ENCODE measurements at regions not wholly inside any gene's neighbourhood (a gene's known extent, or its start where the extent isn't known, plus 50 kb on each side); places are given as distances from the start of the nearest gene placed in this dataset.

- no peak for TF ChIP-seq ZNF132 (tag by site-specific recombination; IDR thresholded peaks at IDR 0.05; ENCODE audit: borderline replicate concordance)
Measured at GRCh38 chr2:65628156-65628555, 195.8 kb upstream of the SPRED2 start (continued).

GRCh38 chr2:65626831-65627230 is 194.4 kb upstream of the SPRED2 start:
- Histone ChIP-seq H3K4me3 (ENCODE audit: low read depth, low read length) (no peak overlapping the region), H3K9me3 (ENCODE audit: control insufficient read depth, insufficient read depth, low read depth, low read length) (no peaks in the 10 kb centered on the region), H3K36me3 (ENCODE audit: control insufficient read depth in 2 of 2, insufficient read depth in 1 of 2, low read length in 2 of 2) (no peaks in the 10 kb centered on the region), H3K27ac (ENCODE audit: extremely low read depth, low read depth, low read length) (no peak overlapping the region), H3K4me1 (ENCODE audit: control insufficient read depth, insufficient read depth, low read length) (no peaks in the 10 kb centered on the region)
- ChIA-PET POLR2A (no interaction called here), CTCF (interaction anchor here (0.6 to 1.4 kb wide), 2 partner anchors 13 to 1123 kb away, joined by 4 to 6 read pairs; no protein-coding TSS in a partner anchor)
- TF ChIP-seq REST (tag by site-specific recombination; IDR thresholded peaks at IDR 0.05) (no peak), ZNF391 (tag by site-specific recombination; IDR thresholded peaks at IDR 0.05; ENCODE audit: borderline replicate concordance, low read depth) (no peak), ZNF560 (tag by site-specific recombination; IDR thresholded peaks at IDR 0.05; ENCODE audit: borderline replicate concordance) (no peak), ZNF488 (tag by site-specific recombination; IDR thresholded peaks at IDR 0.05) (no peak)

- Histone ChIP-seq H3K4me3 (ENCODE audit: low read depth, low read length) (no peak overlapping the region), H3K4me1 (ENCODE audit: control insufficient read depth, insufficient read depth, low read length) (no peaks in the 10 kb centered on the region), H3K27ac (ENCODE audit: extremely low read depth, low read depth, low read length) (no peak overlapping the region), H3K9me3 (ENCODE audit: control insufficient read depth, insufficient read depth, low read depth, low read length) (no peaks in the 10 kb centered on the region), H3K36me3 (ENCODE audit: control insufficient read depth in 2 of 2, insufficient read depth in 1 of 2, low read length in 2 of 2) (no peaks in the 10 kb centered on the region)
- ChIA-PET CTCF (interaction anchor here (0.7 to 1.4 kb wide), 2 partner anchors 14 to 487 kb away, joined by 3 to 6 read pairs; no protein-coding TSS in a partner anchor), POLR2A (no interaction called here)
- TF ChIP-seq ZNF707 (tag by site-specific recombination; IDR thresholded peaks at IDR 0.05): no peak
- TF ChIP-seq ZSCAN30 (tag by site-specific recombination; IDR thresholded peaks at IDR 0.05): no peak
- TF ChIP-seq ZSCAN16 (tag by site-specific recombination; IDR thresholded peaks at IDR 0.05): no peak
- TF ChIP-seq ZNF626 (tag by site-specific recombination; IDR thresholded peaks at IDR 0.05): no peak
- TF ChIP-seq ZNF692 (tag by site-specific recombination; IDR thresholded peaks at IDR 0.05): no peak
- TF ChIP-seq ZNF146 (tag by site-specific recombination; IDR thresholded peaks at IDR 0.05): no peak
- TF ChIP-seq ZNF280C (tag by site-specific recombination; IDR thresholded peaks at IDR 0.05): no peak
- no peak for TF ChIP-seq ZNF544 (tag by site-specific recombination; IDR thresholded peaks at IDR 0.05)
- no peak for TF ChIP-seq GLIS2 (tag by site-specific recombination; IDR thresholded peaks at IDR 0.05)
- TF ChIP-seq ZFP37 (tag by site-specific recombination; IDR thresholded peaks at IDR 0.05): no peak
- no peak for TF ChIP-seq ZNF561 (tag by site-specific recombination; IDR thresholded peaks at IDR 0.05; ENCODE audit: borderline replicate concordance)
- TF ChIP-seq ZNF174 (tag by site-specific recombination; IDR thresholded peaks at IDR 0.05): no peak
- no peak for TF ChIP-seq ZNF776 (tag by site-specific recombination; IDR thresholded peaks at IDR 0.05; ENCODE audit: borderline replicate concordance)
- no peak for TF ChIP-seq ZNF398 (tag by site-specific recombination; IDR thresholded peaks at IDR 0.05)
- TF ChIP-seq ZBTB6 (tag by site-specific recombination; IDR thresholded peaks at IDR 0.05): no peak
Measured at GRCh38 chr2:65625982-65626381, 193.6 kb upstream of the SPRED2 start.
